ENCODE measurements at regions not wholly inside any gene's neighbourhood (a gene's known extent, or its start where the extent isn't known, plus 50 kb on each side); places are given as distances from the start of the nearest gene placed in this dataset.

DNA sequence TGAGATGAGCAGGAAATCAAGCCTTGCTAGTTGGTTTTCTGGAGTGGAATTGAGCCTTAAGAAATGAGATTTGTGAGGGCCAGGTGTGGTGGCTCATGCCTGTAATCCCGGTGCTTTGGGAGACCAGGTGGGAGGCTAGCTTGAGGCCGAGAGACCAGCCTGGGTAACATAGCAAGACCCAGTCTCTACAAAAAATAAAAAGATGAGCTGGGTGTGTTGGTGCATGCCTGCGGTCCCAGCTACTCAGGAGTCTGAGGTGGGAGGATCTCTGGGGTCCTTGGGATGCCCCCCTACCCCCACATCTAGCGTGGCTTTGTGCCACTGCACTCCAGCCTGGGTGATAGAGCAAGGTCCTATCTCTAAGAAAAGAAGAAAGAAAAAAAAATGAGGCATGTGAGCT is 104.2 kb upstream of the RTL1 start:
- Histone ChIP-seq H3K4me3 (ENCODE audit: low read length) (no peak overlapping the region), H4K20me1 (ENCODE audit: insufficient read depth) (no peaks in the 10 kb centered on the region), H3F3A (ENCODE audit: insufficient read depth, low read length, poor library complexity, severe bottlenecking) (no peaks in the 10 kb centered on the region), H3K36me3 (ENCODE audit: insufficient read depth, low read length) (no peaks in the 10 kb centered on the region), H3K27me3 (ENCODE audit: insufficient read depth, low read depth, low read length) (no peaks in the 10 kb centered on the region), H3K4me2 (ENCODE audit: low read length) (no peak overlapping the region), H2AFZ (ENCODE audit: low read depth, low read length) (no peak overlapping the region), H3K27ac (ENCODE audit: low read length) (no peak overlapping the region), H3K9me3 (ENCODE audit: low read length) (no peaks in the 10 kb centered on the region), H3K9ac (ENCODE audit: low read length) (no peak overlapping the region), H3K9me2 (ENCODE audit: insufficient read depth, low read length) (no peaks in the 10 kb centered on the region), H3K79me2 (replicated peaks; ENCODE audit: insufficient read depth, low read length) (no peaks in the 10 kb centered on the region)
- TF ChIP-seq CTCF (IDR thresholded peaks at IDR 0.05; ENCODE audit: poor library complexity, severe bottlenecking) (no peak), SMC3 (conservative IDR thresholded peaks at IDR 0.05; ENCODE audit: poor library complexity) (no peak), POLR2AphosphoS5 (IDR thresholded peaks at IDR 0.05) (no peak), EZH2 (IDR thresholded peaks at IDR 0.05; ENCODE audit: borderline replicate concordance, insufficient read depth, low read length, poor library complexity, severe bottlenecking) (no peak), RAD21 (conservative IDR thresholded peaks at IDR 0.05) (no peak), REST (IDR thresholded peaks at IDR 0.05; ENCODE audit: borderline replicate concordance) (no peak), MXI1 (conservative IDR thresholded peaks at IDR 0.05; ENCODE audit: poor library complexity, severe bottlenecking) (no peak), TAF1 (IDR thresholded peaks at IDR 0.05; ENCODE audit: low read depth) (no peak), EP300 (conservative IDR thresholded peaks at IDR 0.05; ENCODE audit: poor library complexity, severe bottlenecking) (no peak)

GRCh38 chr14:101008196-101008595 is 104.7 kb upstream of the RTL1 start:
- H3F3A ChIP-seq (ENCODE audit: insufficient read depth, low read length, poor library complexity, severe bottlenecking), result no peaks in the 10 kb centered on the region
- no peaks in the 10 kb centered on the region for H3K9me3 ChIP-seq (ENCODE audit: low read length)
- no peak overlapping the region for H3K4me3 ChIP-seq (ENCODE audit: low read length)
- H3K9me2 ChIP-seq (ENCODE audit: insufficient read depth, low read length), result no peaks in the 10 kb centered on the region
- H3K9ac ChIP-seq (ENCODE audit: low read length), result no peak overlapping the region
- H4K20me1 ChIP-seq (ENCODE audit: insufficient read depth), result no peaks in the 10 kb centered on the region
- H3K4me2 ChIP-seq (ENCODE audit: low read length), result no peak overlapping the region
- no peak overlapping the region for H3K27ac ChIP-seq (ENCODE audit: low read length)
- H3K79me2 ChIP-seq (replicated peaks; ENCODE audit: insufficient read depth, low read length), result no peaks in the 10 kb centered on the region
- TF ChIP-seq RAD21 (conservative IDR thresholded peaks at IDR 0.05), result no peak
- no peak for TF ChIP-seq SMC3 (conservative IDR thresholded peaks at IDR 0.05; ENCODE audit: poor library complexity)
- no peak for TF ChIP-seq EP300 (conservative IDR thresholded peaks at IDR 0.05; ENCODE audit: poor library complexity, severe bottlenecking)
- no peak for TF ChIP-seq EZH2 (IDR thresholded peaks at IDR 0.05; ENCODE audit: borderline replicate concordance, insufficient read depth, low read length, poor library complexity, severe bottlenecking)
- TF ChIP-seq REST (IDR thresholded peaks at IDR 0.05; ENCODE audit: borderline replicate concordance), result no peak
- H3K36me3 ChIP-seq (ENCODE audit: insufficient read depth, low read length), result no peaks in the 10 kb centered on the region
- no peaks in the 10 kb centered on the region for H3K27me3 ChIP-seq (ENCODE audit: insufficient read depth, low read depth, low read length)
- H2AFZ ChIP-seq (ENCODE audit: low read depth, low read length), result no peak overlapping the region

Measured in neural cell (in vitro differentiated cells).